ELR (cell line): ENCODE measurements at regions not wholly inside any gene's neighbourhood (a gene's known extent, or its start where the extent isn't known, plus 50 kb on each side); places are given as distances from the start of the nearest gene placed in this dataset.

Experiments
- DNase-seq: peaks from one replicate; pipeline ENCODE4 v3.0.0-alpha.2; 2015; ENCODE audit warnings: low read depth

DNA sequence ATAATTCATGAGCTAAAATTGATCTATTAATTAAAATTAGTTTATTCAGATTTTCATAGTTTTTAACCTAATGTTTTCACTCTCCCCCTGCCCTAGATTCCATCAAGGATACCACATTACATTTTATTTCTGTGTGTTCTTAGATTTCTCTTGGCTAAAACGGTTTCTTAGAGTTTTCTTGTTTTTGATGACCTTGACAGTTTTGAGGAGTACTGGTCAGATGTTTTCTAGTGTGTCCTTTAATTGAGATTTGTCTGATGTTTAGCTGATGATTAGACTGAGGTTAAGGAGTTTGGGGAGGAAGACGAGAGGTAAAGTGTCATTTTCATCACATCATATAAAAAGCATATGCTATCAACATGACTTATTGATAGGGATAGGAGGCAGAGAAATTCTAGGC, 475.9 kb downstream of the SQOR start:
- no peak for DNase-seq

GRCh38 chr15:46111730-46112129, 476.9 kb downstream of the SQOR start:
- DNase-seq = no peak

GRCh38 chr15:46117071-46117470, 482.2 kb downstream of the SQOR start:
- no peak for DNase-seq

DNA sequence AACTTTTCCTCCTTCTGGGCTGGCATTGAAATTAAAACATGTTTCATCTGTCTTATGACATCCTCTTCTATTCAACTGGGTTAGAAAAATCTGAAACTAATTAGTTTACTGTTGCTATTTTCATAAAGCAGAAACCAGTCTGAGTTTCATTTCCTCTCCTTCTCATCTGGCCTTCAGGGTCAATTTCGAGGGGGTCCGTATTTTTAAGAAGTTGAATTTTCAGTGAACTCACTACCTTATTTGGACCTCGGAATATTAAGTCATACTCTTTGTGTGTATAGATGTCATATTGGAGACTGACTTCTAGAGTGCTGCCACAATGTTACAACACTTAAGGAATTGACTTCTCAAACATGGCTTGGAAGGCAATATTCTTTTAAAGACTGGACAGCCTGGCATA, 485.9 kb downstream of the SQOR start:
- DNase-seq = no peak

DNA sequence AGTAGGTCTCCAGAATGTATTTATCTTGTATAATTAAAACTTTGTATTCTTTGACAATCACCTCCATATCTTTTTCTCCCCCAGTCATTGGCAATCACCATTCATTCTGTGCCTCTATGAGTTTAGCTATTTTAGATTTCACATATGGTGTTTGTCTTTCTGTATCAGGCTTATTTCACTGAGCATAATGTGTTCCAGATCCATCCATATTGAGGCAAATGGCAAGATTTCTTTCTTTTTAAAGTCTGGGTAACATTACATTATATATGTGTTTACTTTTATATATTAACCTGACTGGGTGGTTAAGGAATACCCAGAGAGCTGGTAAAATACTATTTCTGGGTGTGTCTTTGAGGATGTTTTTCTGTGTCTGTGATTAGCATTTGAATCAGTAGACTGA, 486.6 kb downstream of the SQOR start:
- no peak for DNase-seq

GRCh38 chr15:46126581-46126980, 491.8 kb downstream of the SQOR start:
- DNase-seq = no peak

DNA sequence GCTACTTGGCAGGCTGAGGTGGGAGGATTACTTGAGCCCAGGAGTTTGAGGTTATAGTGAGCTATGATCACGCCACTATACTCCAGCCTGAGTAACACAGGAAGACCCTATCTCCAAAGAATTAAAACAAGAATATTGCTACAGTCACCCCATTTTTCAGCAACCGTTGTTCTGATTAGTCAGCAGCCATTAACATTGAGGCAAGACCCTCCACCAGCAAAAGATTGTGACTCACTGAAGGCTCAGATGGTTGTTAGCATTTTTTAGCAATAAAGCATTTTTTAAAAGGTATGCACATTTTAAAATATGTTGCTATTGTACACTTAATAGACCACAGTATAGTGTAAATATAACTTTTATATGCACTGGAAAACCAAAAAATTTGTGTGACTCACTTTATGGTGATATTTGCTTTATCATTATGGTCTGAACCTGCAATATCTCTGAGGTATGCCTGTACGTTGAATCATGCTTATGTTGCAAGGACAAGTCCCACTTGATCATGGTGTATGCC, 492.6 kb downstream of the SQOR start:
- peak; percentile 45 for DNase-seq

GRCh38 chr15:46129145-46129544, 494.3 kb downstream of the SQOR start:
- no peak for DNase-seq

DNA sequence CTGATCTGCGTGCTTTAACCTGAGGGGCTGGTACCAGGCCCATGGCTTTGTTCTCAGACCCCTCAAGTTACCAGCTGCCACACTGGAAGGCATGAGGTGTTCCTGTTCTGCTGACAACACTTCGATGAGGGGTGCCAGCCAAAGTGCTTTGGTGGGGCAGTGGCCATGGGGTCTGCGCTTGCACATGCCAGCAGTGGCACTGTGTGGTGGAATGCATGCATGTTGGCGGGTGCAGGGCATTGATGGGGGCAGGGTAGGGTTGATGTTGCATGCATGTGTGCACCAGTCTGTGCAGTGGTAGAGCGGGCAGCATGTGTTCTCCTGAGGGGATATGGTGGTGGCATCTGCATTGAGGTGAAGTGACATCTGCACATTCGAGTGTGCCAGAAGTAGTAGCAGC, 497.0 kb downstream of the SQOR start:
- DNase-seq = no peak

GRCh38 chr15:46137443-46137842, 502.6 kb downstream of the SQOR start:
- no peak for DNase-seq

GRCh38 chr15:46146002-46146401, 511.2 kb downstream of the SQOR start:
- DNase-seq = no peak

GRCh38 chr15:46146915-46147314, 512.1 kb downstream of the SQOR start:
- no peak for DNase-seq

DNA sequence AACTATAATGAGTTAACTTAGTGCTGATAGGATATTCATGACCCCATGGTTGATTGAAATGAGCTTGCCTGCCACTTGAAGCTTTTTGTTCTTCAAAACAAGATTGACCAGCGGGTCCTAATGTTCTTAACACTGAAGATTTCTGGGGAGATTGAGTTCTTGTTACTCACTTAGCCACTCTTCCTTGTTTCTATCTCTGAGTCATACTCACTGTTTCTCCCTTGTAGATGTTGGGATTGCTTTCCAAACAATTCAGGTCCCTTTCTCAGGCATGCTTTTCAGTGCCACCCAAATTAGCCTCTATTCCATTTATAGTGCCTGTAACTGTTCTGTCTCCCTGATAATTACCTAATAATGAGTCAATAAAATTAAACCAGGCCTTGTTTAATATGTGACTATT, 517.0 kb downstream of the SQOR start:
- DNase-seq = no peak

GRCh38 chr15:46166750-46167149, 531.9 kb downstream of the SQOR start:
- no peak for DNase-seq

DNA sequence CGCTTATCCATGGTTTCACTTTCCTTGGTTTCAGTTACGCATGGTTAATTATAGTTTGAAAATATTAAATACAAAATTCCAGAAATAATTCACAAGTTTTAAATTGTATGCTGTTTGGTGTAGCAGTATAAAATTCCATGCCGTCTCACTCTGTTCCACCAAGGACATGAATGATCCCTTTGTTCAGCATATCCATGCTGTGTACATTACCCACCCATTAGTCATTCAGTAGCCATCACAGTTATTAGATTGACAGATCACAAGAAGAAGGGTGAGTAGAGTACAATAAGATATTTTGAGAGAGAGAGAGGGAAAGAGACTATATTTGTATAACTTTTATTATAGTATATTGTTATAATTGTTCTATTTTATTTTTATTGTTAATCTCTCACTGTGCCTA, 535.5 kb downstream of the SQOR start:
- DNase-seq = no peak

DNA sequence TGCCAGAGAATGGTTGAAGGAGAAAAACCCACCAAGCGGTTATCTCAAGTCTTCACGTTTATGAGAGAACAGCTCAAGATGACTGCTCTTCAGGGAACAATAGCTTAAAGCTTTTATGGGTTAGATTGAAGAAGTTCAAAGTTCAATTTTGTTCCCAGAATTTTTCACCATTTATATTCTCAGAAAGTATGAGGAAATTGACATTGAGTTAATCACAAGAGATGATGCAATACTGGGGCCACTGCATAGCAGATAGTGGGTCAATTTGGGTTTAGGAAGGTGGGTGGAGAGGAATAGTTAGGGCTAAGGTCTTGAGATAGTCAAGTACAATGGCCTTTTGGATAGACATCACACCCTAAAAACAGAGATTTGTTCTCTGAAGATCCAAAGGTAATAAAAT, 539.3 kb downstream of the SQOR start:
- no peak for DNase-seq

DNA sequence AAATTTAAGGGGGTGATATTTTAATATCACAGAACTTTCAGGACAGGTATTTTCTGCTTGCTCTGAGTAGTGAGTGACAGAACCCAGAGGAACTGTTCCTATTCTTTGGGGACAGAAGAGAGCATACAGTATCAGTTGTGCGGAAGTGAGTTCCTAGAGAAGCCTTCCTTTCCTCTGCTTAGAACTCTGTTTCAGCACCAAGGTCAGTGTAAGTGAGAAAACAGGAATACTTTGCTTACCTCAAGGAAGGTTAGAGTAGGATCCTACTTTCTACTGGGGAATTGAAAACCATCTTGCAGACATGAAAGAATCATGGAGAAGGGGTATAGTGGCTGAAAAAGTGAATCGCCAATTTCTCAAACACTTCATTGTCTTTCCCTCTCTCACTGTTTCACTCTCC, 542.4 kb downstream of the SQOR start:
- no peak for DNase-seq

DNA sequence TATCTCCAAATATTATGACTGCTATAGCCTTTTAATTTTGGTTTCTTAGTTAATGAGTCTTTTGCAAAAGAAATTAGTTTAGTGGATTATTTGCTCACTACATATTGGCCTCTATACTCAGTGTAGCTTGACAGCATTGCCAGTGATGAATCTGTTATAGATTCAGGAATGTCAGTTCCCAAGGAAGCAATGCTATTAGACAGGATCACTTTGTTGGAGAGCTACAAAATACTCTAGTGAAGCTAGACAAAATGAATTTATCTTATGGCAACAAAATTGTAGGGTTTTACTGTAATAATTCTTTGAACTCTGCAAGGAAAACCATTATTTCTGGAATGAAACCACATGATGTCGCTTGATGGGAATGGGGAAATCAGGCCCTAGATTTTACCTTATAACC, 543.3 kb downstream of the SQOR start:
- no peak for DNase-seq

DNA sequence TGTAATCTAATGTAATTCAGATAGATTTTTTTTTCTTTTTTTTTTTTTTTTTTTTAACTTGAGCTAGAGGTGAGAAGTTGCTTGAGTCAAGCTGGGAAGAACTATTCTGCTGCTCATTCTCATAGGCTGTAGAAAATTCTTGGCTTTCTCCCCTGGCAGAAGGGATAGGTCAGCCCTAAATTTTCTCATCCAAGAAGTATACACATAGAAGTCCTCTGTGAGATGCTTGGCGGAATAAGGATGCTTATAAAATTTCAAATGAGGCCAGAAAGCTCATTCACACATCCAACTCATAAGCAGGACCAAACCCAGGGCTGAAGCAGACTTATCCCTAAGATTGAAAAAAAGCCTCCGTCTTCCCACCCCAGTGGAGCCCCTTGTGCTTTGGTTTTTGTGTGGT, 572.5 kb downstream of the SQOR start:
- no peak for DNase-seq

GRCh38 chr15:46213551-46213950, 578.7 kb downstream of the SQOR start:
- DNase-seq = no peak

DNA sequence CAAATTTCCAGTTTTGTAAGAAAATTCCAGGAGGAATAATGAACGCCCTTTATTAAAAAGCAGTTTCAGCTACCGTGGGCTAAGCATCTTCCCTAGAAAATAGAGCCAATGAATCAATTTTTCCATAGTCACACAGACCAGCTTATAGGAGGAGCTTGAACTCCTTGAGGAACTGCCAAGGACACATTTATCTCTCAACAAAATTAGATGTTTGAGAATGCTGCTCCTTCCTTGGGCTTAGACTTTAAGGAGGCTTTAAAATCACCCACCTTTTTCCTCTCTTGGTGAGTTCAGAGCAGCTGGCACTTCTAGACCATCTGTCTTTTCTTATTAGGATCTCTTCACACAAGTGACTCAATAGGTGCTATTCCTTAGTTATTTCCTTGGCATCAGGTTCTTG, 588.0 kb downstream of the SQOR start:
- DNase-seq = no peak

GRCh38 chr15:46229263-46229662, 594.4 kb downstream of the SQOR start:
- DNase-seq = no peak

GRCh38 chr15:46231786-46232185, 597.0 kb downstream of the SQOR start:
- DNase-seq = no peak

- DNase-seq = no peak
These were observed 597.6 kb downstream of the SQOR start for GRCh38 chr15:46232471-46232870.

DNA sequence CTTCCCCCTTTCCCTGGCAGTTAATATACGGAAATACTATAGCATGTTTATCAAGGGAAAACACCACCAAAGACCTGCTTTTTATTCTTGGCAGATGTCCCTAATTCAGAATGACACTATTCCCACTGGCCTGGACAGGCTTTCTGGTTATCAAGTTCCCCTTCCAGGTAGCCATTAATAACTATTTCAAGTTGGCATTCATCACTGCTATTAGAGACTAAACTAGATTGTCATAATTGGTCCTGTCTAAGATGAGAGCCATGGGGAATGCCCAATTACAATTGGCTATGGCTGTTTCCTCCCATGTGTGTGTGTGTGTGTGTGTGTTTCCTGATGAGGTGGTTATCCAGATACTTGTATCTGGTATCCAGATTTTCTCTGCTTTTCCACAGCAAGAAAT, 608.1 kb downstream of the SQOR start:
- DNase-seq = no peak
